ENCODE measurements at regions not wholly inside any gene's neighbourhood (a gene's known extent, or its start where the extent isn't known, plus 50 kb on each side); places are given as distances from the start of the nearest gene placed in this dataset.
"Not testable (repeated sequence)": the region's sequence is repeated elsewhere in the genome, so short reads cannot be mapped to it uniquely, and the experiment has no call there.

DNA sequence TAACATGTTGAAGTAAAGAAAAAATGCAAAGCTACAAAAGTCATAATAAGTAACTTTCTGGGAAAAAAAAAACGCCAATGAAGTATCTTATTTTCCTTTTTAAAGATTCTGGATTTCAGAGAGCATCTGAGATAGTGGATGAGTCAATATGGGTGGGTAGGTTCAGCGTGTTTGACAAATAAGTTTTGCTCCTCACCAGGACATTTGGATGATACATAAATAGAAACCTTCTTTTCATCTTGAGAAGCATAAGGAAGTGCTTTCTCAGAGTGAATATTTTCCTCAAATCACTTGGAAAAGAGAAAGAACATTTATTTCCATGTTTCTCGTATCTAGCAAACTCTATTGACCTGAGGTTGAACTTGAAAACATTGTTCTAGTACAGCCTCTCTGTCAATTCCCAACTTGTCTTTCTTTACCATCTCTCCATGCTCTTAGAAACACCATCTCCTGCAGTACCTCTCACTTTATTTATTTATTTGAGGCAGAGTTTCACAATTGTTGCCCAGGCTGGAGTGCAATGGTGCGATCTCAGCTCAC is 463.2 kb downstream of the KLF5 start:
- no peak for DNase-seq (ENCODE audit: low read depth)
- TF ChIP-seq, protein P1, sequence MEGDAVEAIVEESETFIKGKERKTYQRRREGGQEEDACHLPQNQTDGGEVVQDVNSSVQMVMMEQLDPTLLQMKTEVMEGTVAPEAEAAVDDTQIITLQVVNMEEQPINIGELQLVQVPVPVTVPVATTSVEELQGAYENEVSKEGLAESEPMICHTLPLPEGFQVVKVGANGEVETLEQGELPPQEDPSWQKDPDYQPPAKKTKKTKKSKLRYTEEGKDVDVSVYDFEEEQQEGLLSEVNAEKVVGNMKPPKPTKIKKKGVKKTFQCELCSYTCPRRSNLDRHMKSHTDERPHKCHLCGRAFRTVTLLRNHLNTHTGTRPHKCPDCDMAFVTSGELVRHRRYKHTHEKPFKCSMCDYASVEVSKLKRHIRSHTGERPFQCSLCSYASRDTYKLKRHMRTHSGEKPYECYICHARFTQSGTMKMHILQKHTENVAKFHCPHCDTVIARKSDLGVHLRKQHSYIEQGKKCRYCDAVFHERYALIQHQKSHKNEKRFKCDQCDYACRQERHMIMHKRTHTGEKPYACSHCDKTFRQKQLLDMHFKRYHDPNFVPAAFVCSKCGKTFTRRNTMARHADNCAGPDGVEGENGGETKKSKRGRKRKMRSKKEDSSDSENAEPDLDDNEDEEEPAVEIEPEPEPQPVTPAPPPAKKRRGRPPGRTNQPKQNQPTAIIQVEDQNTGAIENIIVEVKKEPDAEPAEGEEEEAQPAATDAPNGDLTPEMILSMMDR (IDR thresholded peaks at IDR 0.05; ENCODE audit: insufficient read depth, low read length, poor library complexity, severe bottlenecking): no peak
- Histone ChIP-seq H3K36me3 (ENCODE audit: control insufficient read depth, insufficient read depth, low read length) (no peaks in the 10 kb centered on the region), H3K27me3 (ENCODE audit: control insufficient read depth, insufficient read depth, low read length) (no peaks in the 10 kb centered on the region), H3K4me3 (ENCODE audit: low read depth, low read length) (no peak overlapping the region)

DNA sequence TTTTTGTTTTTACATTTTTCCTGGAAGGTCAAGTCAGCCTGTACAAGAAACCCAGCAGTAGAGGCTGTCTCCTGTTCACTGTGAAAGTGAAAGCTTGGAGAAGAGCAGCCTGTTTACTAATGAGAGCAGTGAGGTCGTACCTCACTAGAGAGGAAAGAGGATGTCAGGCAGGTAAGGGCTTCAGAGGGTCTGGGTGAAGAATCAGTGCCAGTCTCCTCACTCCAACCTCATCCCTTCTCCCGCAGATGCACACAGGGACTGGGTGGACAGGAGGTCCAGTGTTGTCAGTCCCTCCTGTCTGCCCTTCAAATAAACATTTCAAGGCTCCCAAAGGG is 462.5 kb downstream of the KLF5 start:
- Histone ChIP-seq H3K27me3 (ENCODE audit: control insufficient read depth, insufficient read depth, low read length) (no peaks in the 10 kb centered on the region), H3K36me3 (ENCODE audit: control insufficient read depth, insufficient read depth, low read length) (no peaks in the 10 kb centered on the region), H3K4me3 (ENCODE audit: low read depth, low read length) (no peak overlapping the region)
- TF ChIP-seq, protein P1 (IDR thresholded peaks at IDR 0.05; ENCODE audit: insufficient read depth, low read length, poor library complexity, severe bottlenecking): no peak
- DNase-seq (ENCODE audit: low read depth): no peak

DNA sequence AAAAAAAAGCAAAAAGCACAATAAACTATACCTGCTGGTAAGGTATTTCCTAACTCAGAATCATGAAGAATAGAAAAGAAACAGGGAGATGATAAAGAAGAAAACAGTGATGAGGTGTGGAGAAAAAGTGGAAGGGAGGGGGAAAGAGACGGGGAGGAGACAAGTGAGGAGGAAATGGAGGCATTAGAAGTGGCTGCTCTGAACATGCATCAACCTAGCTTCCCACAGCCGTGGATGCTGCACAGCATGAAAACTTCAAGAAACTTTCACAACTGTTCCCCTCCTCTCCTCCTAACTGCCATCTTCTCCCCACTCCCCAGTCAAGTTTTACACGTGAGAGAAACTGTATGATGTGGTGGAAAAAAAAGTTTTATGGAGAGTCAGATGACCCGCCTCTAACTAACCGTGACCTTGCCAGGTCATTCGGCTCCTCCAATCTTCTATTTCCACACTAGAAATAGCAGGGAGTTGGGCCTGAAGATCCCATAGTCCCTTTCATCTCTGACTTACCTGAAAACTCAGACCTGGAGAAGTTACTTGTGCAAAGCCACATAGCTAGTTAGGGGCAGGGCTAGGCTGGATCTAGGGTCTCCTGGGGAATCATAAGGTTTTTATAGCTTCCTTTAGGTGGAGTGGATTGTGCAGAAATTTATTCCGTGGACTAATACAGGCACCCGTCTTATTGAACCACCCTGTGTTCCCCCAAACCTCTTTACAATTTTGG is 461.9 kb downstream of the KLF5 start:
- Histone ChIP-seq H3K4me3 (ENCODE audit: low read depth, low read length) (no peak overlapping the region), H3K36me3 (ENCODE audit: control insufficient read depth, insufficient read depth, low read length) (no peaks in the 10 kb centered on the region), H3K27me3 (ENCODE audit: control insufficient read depth, insufficient read depth, low read length) (no peaks in the 10 kb centered on the region)
- TF ChIP-seq, protein P1 (IDR thresholded peaks at IDR 0.05; ENCODE audit: insufficient read depth, low read length, poor library complexity, severe bottlenecking): no peak
- no peak for DNase-seq (ENCODE audit: low read depth)

DNA sequence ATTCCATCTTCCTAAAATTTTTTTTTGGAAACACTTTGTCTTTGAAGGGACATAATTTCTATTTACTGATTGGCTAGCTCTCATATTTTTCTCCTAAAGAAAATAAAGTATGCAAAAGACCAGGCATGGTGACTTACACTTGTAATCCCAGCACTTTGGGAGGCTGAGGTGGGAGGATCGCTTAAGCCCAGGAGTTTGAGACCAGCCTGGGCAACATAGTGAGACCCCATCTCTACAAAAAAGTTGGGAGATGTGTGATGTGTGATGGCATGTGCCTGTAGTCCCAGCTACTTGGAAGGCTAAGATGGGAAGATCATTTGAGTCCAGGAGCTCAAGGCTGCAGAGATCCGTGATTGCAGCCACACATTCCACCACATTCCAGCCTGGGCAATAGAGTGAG is 461.3 kb downstream of the KLF5 start:
- H3K36me3 ChIP-seq (ENCODE audit: control insufficient read depth, insufficient read depth, low read length); H3K27me3 ChIP-seq (ENCODE audit: control insufficient read depth, insufficient read depth, low read length); DNase-seq (ENCODE audit: low read depth); H3K4me3 ChIP-seq (ENCODE audit: low read depth, low read length): not testable (repeated sequence)

DNA sequence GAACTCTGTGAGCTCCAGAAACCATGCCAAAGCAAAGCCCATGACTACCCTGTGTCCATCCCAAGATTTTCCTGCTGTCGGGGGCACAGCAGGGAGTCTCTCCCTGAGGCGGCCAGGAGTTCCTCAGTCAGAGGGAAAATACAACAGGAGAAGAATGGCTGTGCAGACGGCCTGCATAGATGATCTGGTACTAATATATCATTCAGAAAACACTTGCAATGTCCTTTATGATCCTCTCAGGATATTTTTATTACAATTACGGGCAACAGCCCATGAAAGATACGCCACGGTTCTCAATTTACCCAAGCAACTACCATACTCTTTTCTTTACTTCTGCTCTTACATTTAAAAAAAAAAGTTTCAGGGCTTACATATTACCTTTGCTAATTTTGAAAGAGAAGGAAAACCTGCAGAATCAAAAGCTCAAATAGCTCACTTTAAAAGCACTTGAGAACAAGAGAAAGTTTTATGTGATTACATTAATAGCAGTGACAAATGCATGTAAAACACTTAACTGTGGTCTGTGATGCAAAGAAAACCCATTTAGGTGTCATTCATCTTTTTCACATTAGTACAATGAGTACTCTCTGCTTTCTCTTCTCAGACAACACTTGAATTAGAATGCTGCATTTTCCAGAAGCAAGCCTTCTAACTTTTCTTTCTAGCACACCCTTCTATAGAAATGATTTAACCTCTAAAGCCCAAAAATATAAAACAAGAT is 460.8 kb downstream of the KLF5 start:
- no peak for DNase-seq (ENCODE audit: low read depth)

DNA sequence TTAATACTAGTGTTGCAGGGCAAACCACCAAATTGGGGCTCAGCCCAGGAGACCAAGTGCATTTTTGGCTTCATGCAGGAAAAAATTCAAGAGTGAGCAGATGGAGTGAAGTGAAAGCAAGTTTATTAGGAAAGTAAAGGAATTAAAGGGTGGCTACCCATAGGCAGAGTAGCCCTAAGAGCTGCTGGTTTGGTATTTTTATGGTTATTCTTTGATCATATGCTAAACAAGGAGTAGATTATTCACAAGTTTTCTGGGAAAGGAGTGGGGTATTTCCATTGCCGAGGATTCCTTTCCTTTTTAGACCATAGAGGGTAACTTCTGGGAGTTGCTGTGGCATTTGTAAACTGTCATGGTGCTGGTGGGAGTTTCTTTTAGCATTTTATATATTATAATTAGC is 459.0 kb downstream of the KLF5 start:
- TF ChIP-seq, protein P1 (IDR thresholded peaks at IDR 0.05; ENCODE audit: insufficient read depth, low read length, poor library complexity, severe bottlenecking): no peak
- no peak for DNase-seq (ENCODE audit: low read depth)
- Histone ChIP-seq H3K27me3 (ENCODE audit: control insufficient read depth, insufficient read depth, low read length) (no peaks in the 10 kb centered on the region), H3K4me3 (ENCODE audit: low read depth, low read length) (no peak overlapping the region), H3K36me3 (ENCODE audit: control insufficient read depth, insufficient read depth, low read length) (no peaks in the 10 kb centered on the region)

More for the DNA sequence above, 460.8 kb downstream of the KLF5 start:
- no peaks in the 10 kb centered on the region for H3K36me3 ChIP-seq (ENCODE audit: control insufficient read depth, insufficient read depth, low read length)
- no peaks in the 10 kb centered on the region for H3K27me3 ChIP-seq (ENCODE audit: control insufficient read depth, insufficient read depth, low read length)
- H3K4me3 ChIP-seq (ENCODE audit: low read depth, low read length): no peak overlapping the region
- TF ChIP-seq, protein P1 (IDR thresholded peaks at IDR 0.05; ENCODE audit: insufficient read depth, low read length, poor library complexity, severe bottlenecking): no peak

Data from kidney epithelial cell (primary cell).